PC-9 (cell line): ENCODE measurements at regions not wholly inside any gene's neighbourhood (a gene's known extent, or its start where the extent isn't known, plus 50 kb on each side); places are given as distances from the start of the nearest gene placed in this dataset.

ENCODE experiments used
- CTCF ChIP-seq: fragments of 200-600 bp; sonication (generic); conservative IDR thresholded peaks from 2 replicates; pipeline ENCODE4 v1.6.1; 2017; ENCODE audit warnings: mixed run types, antibody characterized with exemption, mild to moderate bottlenecking, moderate library complexity
- EZH2 ChIP-seq: fragments of 200-600 bp; sonication (generic); IDR thresholded peaks from 2 replicates; pipeline ENCODE4 v1.8.0; 2017; ENCODE audit warnings: antibody characterized with exemption, low read depth

- TF ChIP-seq CTCF (no peak), EZH2 (no peak)
Measured at GRCh38 chr5:25970906-25971489, 1067.4 kb downstream of the CDH9 start.
